Neural cell (in vitro differentiated cells): ENCODE measurements at regions not wholly inside any gene's neighbourhood (a gene's known extent, or its start where the extent isn't known, plus 50 kb on each side); places are given as distances from the start of the nearest gene placed in this dataset.

Experiments
- H2AFZ ChIP-seq: fragments of 200-600, 300-800 bp; sonication (generic), shearing (Covaris generic); 2 replicates; pipeline ENCODE4 v1.6.0; 2014; ENCODE audit warnings: low read depth, mild to moderate bottlenecking, antibody characterized with exemption, low read length, moderate library complexity
- H3F3A ChIP-seq: fragments of 200-600 bp; shearing (Covaris generic); 2 replicates; pipeline ENCODE4 v1.6.1; 2016; ENCODE audit warnings: mild to moderate bottlenecking, moderate library complexity, mixed read lengths, antibody characterized with exemption, low read length; ENCODE audit not compliant: insufficient read depth, poor library complexity, severe bottlenecking
- H3K27ac ChIP-seq: fragments of 200-600, 300-800 bp; sonication (generic), shearing (Covaris generic); 2 replicates; pipeline ENCODE4 v1.5.1; 2014; ENCODE audit warnings: mild to moderate bottlenecking, low read length, moderate library complexity
- H3K27me3 ChIP-seq: fragments of 300-800, 200-600 bp; sonication (generic), shearing (Covaris generic); 2 replicates; pipeline ENCODE4 v1.6.0; 2014; ENCODE audit warnings: mild to moderate bottlenecking, low read depth, low read length, moderate library complexity; ENCODE audit not compliant: insufficient read depth
- H3K36me3 ChIP-seq: fragments of 300-800, 200-600 bp; sonication (generic), shearing (Covaris generic); 2 replicates; pipeline ENCODE4 v1.5.1; 2014; ENCODE audit warnings: mild to moderate bottlenecking, antibody characterized with exemption, low read length, moderate library complexity; ENCODE audit not compliant: insufficient read depth
- H3K4me2 ChIP-seq: fragments of 300-800, 200-600 bp; sonication (generic), shearing (Covaris generic); 2 replicates; pipeline ENCODE4 v1.6.0; 2014; ENCODE audit warnings: mild to moderate bottlenecking, low read length
- H3K4me3 ChIP-seq: fragments of 300-800, 200-600 bp; sonication (generic), shearing (Covaris generic); 2 replicates; pipeline ENCODE4 v1.5.1; 2014; ENCODE audit warnings: mild to moderate bottlenecking, low read length, moderate library complexity
- H3K79me2 ChIP-seq: fragments of 200-600 bp; shearing (Covaris generic); replicated peaks from 2 replicates; pipeline ENCODE4 v1.6.0; 2014; ENCODE audit warnings: mild to moderate bottlenecking, low read length, moderate library complexity; ENCODE audit not compliant: insufficient read depth
- H3K9ac ChIP-seq: fragments of 300-800, 200-600 bp; sonication (generic), shearing (Covaris generic); 2 replicates; pipeline ENCODE4 v1.6.1; 2016; ENCODE audit warnings: mild to moderate bottlenecking, low read length, mixed read lengths
- H3K9me2 ChIP-seq: fragments of 200-600 bp; shearing (Covaris generic); 2 replicates; pipeline ENCODE4 v1.6.1; 2016; ENCODE audit warnings: mild to moderate bottlenecking, low read length, mixed read lengths; ENCODE audit not compliant: insufficient read depth
- H3K9me3 ChIP-seq: fragments of 200-600, 300-800 bp; sonication (generic), shearing (Covaris generic); 2 replicates; pipeline ENCODE4 v1.6.1; 2016; ENCODE audit warnings: mild to moderate bottlenecking, mixed run types, low read length, moderate library complexity, mixed read lengths
- H4K20me1 ChIP-seq: fragments of 200-600 bp; shearing (Covaris generic); 2 replicates; pipeline ENCODE4 v1.6.1; 2016; ENCODE audit warnings: mild to moderate bottlenecking, mixed run types; ENCODE audit not compliant: insufficient read depth
- CTCF ChIP-seq: fragments of 450-650 bp; IDR thresholded peaks from 2 replicates; pipeline ENCODE4 v1.5.1; 2014; ENCODE audit warnings: antibody characterized with exemption, mild to moderate bottlenecking, moderate library complexity; ENCODE audit not compliant: poor library complexity, severe bottlenecking
- EP300 ChIP-seq: fragments of 450-650 bp; conservative IDR thresholded peaks from 2 replicates; pipeline ENCODE4 v1.6.1; 2014; ENCODE audit warnings: antibody characterized with exemption, mild to moderate bottlenecking, moderate library complexity; ENCODE audit not compliant: poor library complexity, severe bottlenecking
- EZH2 ChIP-seq: fragments of 200-600, 300-800 bp; shearing (Covaris generic), sonication (generic); IDR thresholded peaks from 2 replicates; pipeline ENCODE4 v1.6.1; 2014; ENCODE audit warnings: antibody characterized with exemption, low read length, borderline replicate concordance, mild to moderate bottlenecking; ENCODE audit not compliant: insufficient read depth, poor library complexity, severe bottlenecking
- MXI1 ChIP-seq: fragments of 450-650 bp; conservative IDR thresholded peaks from 2 replicates; pipeline ENCODE4 v1.6.1; 2014; ENCODE audit warnings: antibody characterized with exemption, mild to moderate bottlenecking; ENCODE audit not compliant: poor library complexity, severe bottlenecking
- POLR2AphosphoS5 ChIP-seq: IDR thresholded peaks from 2 replicates; pipeline ENCODE4 v1.6.1; 2012
- RAD21 ChIP-seq: fragments of 450-650 bp; conservative IDR thresholded peaks from 2 replicates; pipeline ENCODE4 v1.6.1; 2014; ENCODE audit warnings: antibody characterized with exemption, mild to moderate bottlenecking, moderate library complexity
- REST ChIP-seq: IDR thresholded peaks from 2 replicates; pipeline ENCODE4 v1.6.1; 2012; ENCODE audit warnings: borderline replicate concordance
- SMC3 ChIP-seq: fragments of 450-650 bp; conservative IDR thresholded peaks from 2 replicates; pipeline ENCODE4 v1.6.1; 2014; ENCODE audit warnings: antibody characterized with exemption, mild to moderate bottlenecking, moderate library complexity; ENCODE audit not compliant: poor library complexity
- TAF1 ChIP-seq: IDR thresholded peaks from 2 replicates; pipeline ENCODE4 v1.6.1; 2012; ENCODE audit warnings: low read depth

GRCh38 chr1:240027059-240027462, 64.6 kb upstream of the FMN2 start:
- H4K20me1 ChIP-seq: no peaks in the 10 kb centered on the region
- no peaks in the 10 kb centered on the region for H3K9me3 ChIP-seq
- no peak overlapping the region for H3K4me3 ChIP-seq
- no peaks in the 10 kb centered on the region for H3K27me3 ChIP-seq
- TF ChIP-seq TAF1 (no peak), POLR2AphosphoS5 (no peak), EZH2 (no peak), CTCF (peak; percentile 84), RAD21 (peak; percentile 89), SMC3 (peak; percentile 83), MXI1 (no peak), EP300 (no peak), REST (no peak)
- H3K9me2 ChIP-seq: no peaks in the 10 kb centered on the region
- no peaks in the 10 kb centered on the region for H3K79me2 ChIP-seq
- no peak overlapping the region for H3K4me2 ChIP-seq
- no peak overlapping the region for H3K27ac ChIP-seq
- no peak overlapping the region for H2AFZ ChIP-seq
- no peaks in the 10 kb centered on the region for H3K36me3 ChIP-seq
- no peaks in the 10 kb centered on the region for H3F3A ChIP-seq
- no peak overlapping the region for H3K9ac ChIP-seq

GRCh38 chr1:240029418-240029817, 62.3 kb upstream of the FMN2 start:
- Histone ChIP-seq H3K79me2 (no peaks in the 10 kb centered on the region), H3K27me3 (no peaks in the 10 kb centered on the region), H3K9me3 (no peaks in the 10 kb centered on the region), H2AFZ (no peak overlapping the region), H3K9ac (no peak overlapping the region), H3F3A (no peaks in the 10 kb centered on the region), H3K27ac (no peak overlapping the region), H3K9me2 (no peaks in the 10 kb centered on the region), H3K36me3 (no peaks in the 10 kb centered on the region), H3K4me3 (no peak overlapping the region), H3K4me2 (no peak overlapping the region), H4K20me1 (no peaks in the 10 kb centered on the region)
- TF ChIP-seq TAF1 (no peak), EZH2 (no peak), EP300 (no peak), MXI1 (no peak)

GRCh38 chr1:240030236-240030635, 61.4 kb upstream of the FMN2 start:
- Histone ChIP-seq H4K20me1 (no peaks in the 10 kb centered on the region), H3K9ac (no peak overlapping the region), H2AFZ (no peak overlapping the region), H3K4me3 (no peak overlapping the region), H3K27me3 (no peaks in the 10 kb centered on the region), H3F3A (no peaks in the 10 kb centered on the region), H3K79me2 (no peaks in the 10 kb centered on the region), H3K4me2 (no peak overlapping the region), H3K27ac (no peak overlapping the region), H3K9me3 (no peaks in the 10 kb centered on the region), H3K9me2 (no peaks in the 10 kb centered on the region), H3K36me3 (no peaks in the 10 kb centered on the region)
- TF ChIP-seq RAD21 (no peak), REST (no peak), CTCF (no peak), TAF1 (no peak), EP300 (no peak), POLR2AphosphoS5 (no peak), EZH2 (no peak), SMC3 (no peak), MXI1 (no peak)
